ENCODE measurements at regions not wholly inside any gene's neighbourhood (a gene's known extent, or its start where the extent isn't known, plus 50 kb on each side); places are given as distances from the start of the nearest gene placed in this dataset.

- no peak for TF ChIP-seq EP300 (conservative IDR thresholded peaks at IDR 0.05; ENCODE audit: poor library complexity, severe bottlenecking)
These were observed 100.1 kb downstream of the LSMEM1 start (continued) for GRCh38 chr7:112580717-112581435.

- no peak overlapping the region for H2AFZ ChIP-seq (ENCODE audit: low read depth, low read length)
- no peaks in the 10 kb centered on the region for H3F3A ChIP-seq (ENCODE audit: insufficient read depth, low read length, poor library complexity, severe bottlenecking)
- H3K4me2 ChIP-seq (ENCODE audit: low read length): no peak overlapping the region
- no peaks in the 10 kb centered on the region for H3K27me3 ChIP-seq (ENCODE audit: insufficient read depth, low read depth, low read length)
- H3K27ac ChIP-seq (ENCODE audit: low read length): no peak overlapping the region
- H3K4me3 ChIP-seq (ENCODE audit: low read length): no peak overlapping the region
- no peaks in the 10 kb centered on the region for H3K9me2 ChIP-seq (ENCODE audit: insufficient read depth, low read length)
- no peak overlapping the region for H3K9ac ChIP-seq (ENCODE audit: low read length)
- TF ChIP-seq EZH2 (IDR thresholded peaks at IDR 0.05; ENCODE audit: borderline replicate concordance, insufficient read depth, low read length, poor library complexity, severe bottlenecking) (no peak), SMC3 (conservative IDR thresholded peaks at IDR 0.05; ENCODE audit: poor library complexity) (no peak), POLR2AphosphoS5 (IDR thresholded peaks at IDR 0.05) (no peak), RAD21 (conservative IDR thresholded peaks at IDR 0.05) (no peak), TAF1 (IDR thresholded peaks at IDR 0.05; ENCODE audit: low read depth) (no peak), EP300 (conservative IDR thresholded peaks at IDR 0.05; ENCODE audit: poor library complexity, severe bottlenecking) (no peak), MXI1 (conservative IDR thresholded peaks at IDR 0.05; ENCODE audit: poor library complexity, severe bottlenecking) (no peak), REST (IDR thresholded peaks at IDR 0.05; ENCODE audit: borderline replicate concordance) (no peak)
- TF ChIP-seq, protein P1, sequence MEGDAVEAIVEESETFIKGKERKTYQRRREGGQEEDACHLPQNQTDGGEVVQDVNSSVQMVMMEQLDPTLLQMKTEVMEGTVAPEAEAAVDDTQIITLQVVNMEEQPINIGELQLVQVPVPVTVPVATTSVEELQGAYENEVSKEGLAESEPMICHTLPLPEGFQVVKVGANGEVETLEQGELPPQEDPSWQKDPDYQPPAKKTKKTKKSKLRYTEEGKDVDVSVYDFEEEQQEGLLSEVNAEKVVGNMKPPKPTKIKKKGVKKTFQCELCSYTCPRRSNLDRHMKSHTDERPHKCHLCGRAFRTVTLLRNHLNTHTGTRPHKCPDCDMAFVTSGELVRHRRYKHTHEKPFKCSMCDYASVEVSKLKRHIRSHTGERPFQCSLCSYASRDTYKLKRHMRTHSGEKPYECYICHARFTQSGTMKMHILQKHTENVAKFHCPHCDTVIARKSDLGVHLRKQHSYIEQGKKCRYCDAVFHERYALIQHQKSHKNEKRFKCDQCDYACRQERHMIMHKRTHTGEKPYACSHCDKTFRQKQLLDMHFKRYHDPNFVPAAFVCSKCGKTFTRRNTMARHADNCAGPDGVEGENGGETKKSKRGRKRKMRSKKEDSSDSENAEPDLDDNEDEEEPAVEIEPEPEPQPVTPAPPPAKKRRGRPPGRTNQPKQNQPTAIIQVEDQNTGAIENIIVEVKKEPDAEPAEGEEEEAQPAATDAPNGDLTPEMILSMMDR (IDR thresholded peaks at IDR 0.05; ENCODE audit: poor library complexity, severe bottlenecking): no peak
- no peaks in the 10 kb centered on the region for H3K79me2 ChIP-seq (replicated peaks; ENCODE audit: insufficient read depth, low read length)
- no peaks in the 10 kb centered on the region for H3K9me3 ChIP-seq (ENCODE audit: low read length)
- H4K20me1 ChIP-seq (ENCODE audit: insufficient read depth): no peaks in the 10 kb centered on the region
- no peaks in the 10 kb centered on the region for H3K36me3 ChIP-seq (ENCODE audit: insufficient read depth, low read length)
These were observed 100.7 kb downstream of the LSMEM1 start for GRCh38 chr7:112581529-112581928.

- TF ChIP-seq, protein P1 (IDR thresholded peaks at IDR 0.05; ENCODE audit: poor library complexity, severe bottlenecking): no peak
- Histone ChIP-seq H3K27me3 (ENCODE audit: insufficient read depth, low read depth, low read length) (no peaks in the 10 kb centered on the region), H3K27ac (ENCODE audit: low read length) (no peak overlapping the region), H2AFZ (ENCODE audit: low read depth, low read length) (no peak overlapping the region), H3K9me3 (ENCODE audit: low read length) (no peaks in the 10 kb centered on the region), H3K4me3 (ENCODE audit: low read length) (no peak overlapping the region), H3K36me3 (ENCODE audit: insufficient read depth, low read length) (no peaks in the 10 kb centered on the region), H3K79me2 (replicated peaks; ENCODE audit: insufficient read depth, low read length) (no peaks in the 10 kb centered on the region), H3K9ac (ENCODE audit: low read length) (no peak overlapping the region), H3K4me2 (ENCODE audit: low read length) (no peak overlapping the region), H4K20me1 (ENCODE audit: insufficient read depth) (no peaks in the 10 kb centered on the region), H3F3A (ENCODE audit: insufficient read depth, low read length, poor library complexity, severe bottlenecking) (no peaks in the 10 kb centered on the region), H3K9me2 (ENCODE audit: insufficient read depth, low read length) (no peaks in the 10 kb centered on the region)
These were observed 103.5 kb downstream of the LSMEM1 start for GRCh38 chr7:112584290-112584689.
